NCI-H510A treated with DMSO at 0.1 percent for 48 hours (cell line): ENCODE measurements at regions not wholly inside any gene's neighbourhood (a gene's known extent, or its start where the extent isn't known, plus 50 kb on each side); places are given as distances from the start of the nearest gene placed in this dataset.

Source experiments
- DNase-seq: peaks from one replicate; lab custom pipeline; 2025; lab: John Stamatoyannopoulos, UW

GRCh38 chr4:152021788-152022438 is 261.1 kb upstream of the GATB start:
- no peak for DNase-seq

- DNase-seq = no peak
Measured at GRCh38 chr4:152020073-152020472, 259.3 kb upstream of the GATB start.

GRCh38 chr4:152016303-152016620 is 255.5 kb upstream of the GATB start:
- DNase-seq = no peak

GRCh38 chr4:152015597-152016302 is 254.9 kb upstream of the GATB start:
- DNase-seq = no peak

- no peak for DNase-seq
Measured at GRCh38 chr4:152014280-152014679, 253.5 kb upstream of the GATB start.

DNA sequence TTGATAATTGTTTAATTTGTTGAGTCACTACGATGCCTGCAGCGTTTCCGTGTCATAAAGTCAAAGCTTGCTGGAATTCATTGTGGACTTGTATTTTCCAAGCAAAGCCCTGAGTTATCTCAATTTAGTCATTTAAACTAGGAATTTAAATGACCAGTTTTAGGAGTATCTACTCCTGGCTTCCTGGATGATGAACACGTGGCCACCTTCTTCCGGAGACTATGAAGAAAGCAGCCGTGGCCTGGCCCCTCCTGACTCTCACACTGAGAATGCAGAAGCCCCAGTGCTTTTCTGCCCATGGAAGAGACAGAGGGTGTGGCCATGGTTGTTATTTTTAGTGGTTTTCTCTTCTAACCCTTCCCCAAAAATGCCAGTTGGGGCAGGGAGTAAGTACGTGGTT is 250.7 kb upstream of the GATB start:
- DNase-seq = no peak

DNA sequence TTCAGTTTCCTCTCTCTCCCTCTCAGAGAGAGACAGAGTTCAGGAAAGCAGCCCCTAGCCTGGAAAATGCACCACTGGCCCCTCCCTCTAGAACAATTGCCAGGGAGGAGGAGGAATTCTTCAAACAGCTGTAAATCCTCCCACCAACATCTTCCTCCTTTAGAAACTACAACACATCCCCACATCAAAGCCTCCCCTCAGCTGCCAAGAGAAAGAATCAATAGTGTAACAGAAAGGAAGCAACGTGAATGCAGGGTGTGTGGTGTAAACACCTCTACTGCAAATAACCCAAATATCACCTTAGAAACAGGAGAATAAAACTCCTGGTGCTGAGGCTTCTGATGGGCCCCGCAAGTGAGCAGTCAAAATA is 249.9 kb upstream of the GATB start:
- DNase-seq = no peak

- no peak for DNase-seq
Measured at GRCh38 chr4:152009983-152010709, 249.3 kb upstream of the GATB start.

- no peak for DNase-seq
Measured at GRCh38 chr4:152009031-152009670, 248.3 kb upstream of the GATB start.

DNA sequence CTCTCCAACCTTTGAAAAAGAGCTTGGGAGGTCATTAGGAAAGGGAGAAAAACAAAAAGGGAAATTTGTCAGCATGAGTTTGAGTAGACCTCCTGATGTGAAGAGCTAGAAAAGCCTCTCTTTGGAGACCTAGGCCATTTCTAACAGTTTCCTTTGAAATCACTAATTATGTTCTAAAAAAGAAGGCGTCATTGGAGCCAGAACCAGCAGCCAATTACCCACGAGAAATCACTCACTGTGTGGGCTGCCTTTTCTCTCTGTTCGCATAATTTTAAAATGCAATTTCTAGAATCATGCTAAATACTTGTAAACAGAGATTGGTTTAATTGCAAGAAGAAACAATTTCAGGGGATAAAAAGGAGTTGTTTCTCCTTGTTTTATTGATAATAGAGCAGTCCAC is 246.3 kb upstream of the GATB start:
- no peak for DNase-seq

GRCh38 chr4:152004801-152005200 is 244.0 kb upstream of the GATB start:
- DNase-seq = no peak

DNA sequence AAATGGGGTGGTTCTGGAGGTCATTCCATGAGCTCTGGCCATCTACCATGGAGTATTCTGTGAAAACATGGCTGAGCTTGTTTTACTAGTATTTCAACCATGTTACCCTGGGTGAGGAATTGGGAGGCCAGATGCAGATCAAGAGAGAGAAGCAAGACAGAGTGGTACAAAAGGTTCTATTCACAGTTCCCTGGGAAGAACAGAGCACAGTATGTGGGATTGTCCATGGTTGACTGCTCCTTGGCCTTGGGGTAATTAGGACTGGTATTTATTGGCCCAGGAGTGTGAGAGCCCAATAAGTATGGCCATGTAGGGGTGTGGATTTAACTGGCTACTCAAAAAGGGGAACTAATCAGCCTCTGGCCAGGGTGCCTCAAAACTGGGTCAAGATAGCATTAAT is 239.7 kb upstream of the GATB start:
- DNase-seq = no peak

DNA sequence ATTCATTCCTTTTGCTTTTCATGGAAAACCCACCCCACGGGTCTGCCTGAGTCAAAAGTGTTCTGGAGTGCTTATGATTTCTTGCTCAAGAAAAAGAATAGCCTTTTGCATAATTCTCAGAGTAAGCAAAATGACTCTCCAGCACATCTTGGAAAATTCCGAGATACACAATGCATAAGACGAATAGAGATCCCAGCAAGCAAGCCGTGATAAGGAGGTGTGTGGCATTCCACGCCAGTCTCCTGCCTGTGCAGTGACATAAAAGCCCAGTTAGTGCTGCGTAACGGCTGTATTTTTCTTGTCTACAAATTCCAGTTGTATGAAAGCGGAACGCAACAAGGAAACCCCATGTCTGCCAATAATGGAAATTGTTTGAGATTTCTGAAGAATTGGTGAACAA is 237.9 kb upstream of the GATB start:
- DNase-seq = no peak

DNA sequence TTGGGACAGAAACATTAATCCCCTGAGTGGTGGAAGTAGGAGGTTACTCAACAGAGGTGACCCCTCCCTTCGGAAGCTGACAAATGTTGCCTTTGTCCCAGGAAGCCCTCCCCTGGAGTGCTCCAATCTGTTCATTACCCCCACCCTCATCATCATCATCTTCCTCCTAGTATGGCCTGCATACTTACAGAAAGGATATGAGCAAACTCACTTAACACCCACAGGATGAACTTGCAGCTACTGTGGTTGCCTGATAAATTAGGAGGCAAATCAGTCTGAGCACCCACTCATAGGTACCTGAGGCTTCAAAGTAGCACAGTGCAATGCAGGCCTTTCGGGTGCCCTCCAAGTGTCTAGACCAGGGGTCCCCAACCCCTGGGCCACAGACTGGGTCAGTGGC is 236.7 kb upstream of the GATB start:
- no peak for DNase-seq

DNA sequence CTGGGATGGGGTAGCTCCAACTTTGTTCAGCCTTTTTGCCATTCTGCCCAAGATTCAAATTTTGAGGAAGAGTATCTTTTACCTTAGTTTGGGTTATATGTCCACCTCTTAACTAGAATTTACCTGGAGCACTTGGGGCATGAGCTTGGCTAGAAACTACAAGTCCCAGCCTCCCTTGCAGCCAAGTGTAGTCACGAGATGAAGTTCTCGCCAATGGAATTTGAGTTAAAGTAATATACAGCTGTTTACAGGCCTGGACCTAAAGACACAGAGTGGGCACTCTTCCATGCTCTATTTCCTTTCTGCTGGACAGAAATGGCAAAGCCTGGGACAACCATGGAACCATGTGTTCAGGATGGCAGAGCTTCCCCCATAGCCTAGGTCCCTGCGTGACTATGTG is 233.6 kb upstream of the GATB start:
- no peak for DNase-seq

DNA sequence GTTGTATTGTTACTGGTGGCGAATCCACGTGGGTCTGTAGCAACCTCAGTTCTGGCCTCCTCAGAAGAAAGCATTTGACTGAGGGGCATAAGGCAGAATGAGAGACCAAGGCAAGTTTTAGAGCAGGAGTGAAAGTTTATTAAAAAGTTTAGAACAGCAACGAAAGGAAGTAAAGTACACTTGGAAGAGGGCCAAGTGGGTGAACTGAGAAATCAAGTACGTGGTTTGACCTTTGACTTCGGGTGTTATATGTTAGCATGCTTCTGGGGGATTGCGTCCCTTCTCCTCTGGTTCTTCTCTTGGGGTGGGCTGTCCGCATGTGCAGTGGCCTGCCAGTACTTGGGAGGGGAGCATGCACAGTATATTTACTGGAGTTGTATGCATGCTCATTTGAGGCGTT is 232.7 kb upstream of the GATB start:
- DNase-seq = no peak

GRCh38 chr4:151992332-151993154 is 231.7 kb upstream of the GATB start:
- DNase-seq = no peak

DNA sequence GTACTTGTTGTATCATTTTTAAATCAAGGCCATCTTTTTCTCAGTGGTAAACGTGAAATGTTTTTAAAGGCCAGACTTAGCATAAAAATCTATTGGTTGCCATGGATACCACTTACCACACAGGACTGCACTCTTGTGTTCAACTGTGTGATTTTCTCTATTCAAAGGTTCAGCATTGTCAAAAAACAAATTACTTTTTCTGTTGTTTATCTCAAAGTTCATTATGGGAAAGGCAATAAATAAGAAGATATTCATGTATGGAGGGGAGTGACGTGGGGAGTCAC is 231.0 kb upstream of the GATB start:
- no peak for DNase-seq

GRCh38 chr4:151991001-151991883 is 230.4 kb upstream of the GATB start:
- no peak for DNase-seq

GRCh38 chr4:151990201-151990600 is 229.4 kb upstream of the GATB start:
- no peak for DNase-seq

GRCh38 chr4:151988591-151988990 is 227.8 kb upstream of the GATB start:
- no peak for DNase-seq
